Activated T-helper 1 cell treated with Interleukin-2 at 50 U/mL for 16 hours (primary cell): ENCODE measurements at regions not wholly inside any gene's neighbourhood (a gene's known extent, or its start where the extent isn't known, plus 50 kb on each side); places are given as distances from the start of the nearest gene placed in this dataset.

ENCODE experiments used
- DNase-seq: peaks from one replicate; pipeline ENCODE4 v3.0.0-alpha.2; 2020; ENCODE audit warnings: low read depth

GRCh38 chr14:105844047-105844630 lies 317.8 kb downstream of the TMEM121 start:
- DNase-seq, result no peak

GRCh38 chr14:105844810-105845724 lies 318.7 kb downstream of the TMEM121 start:
- DNase-seq, result no peak

GRCh38 chr14:105845725-105846309 lies 319.4 kb downstream of the TMEM121 start:
- DNase-seq, result no peak

- DNase-seq, result no peak
Measured at GRCh38 chr14:105846312-105846711, 319.9 kb downstream of the TMEM121 start.

- DNase-seq, result no peak
Measured at GRCh38 chr14:105847400-105847799, 321.0 kb downstream of the TMEM121 start.

- no peak for DNase-seq
Measured at GRCh38 chr14:105848570-105848969, 322.2 kb downstream of the TMEM121 start.

GRCh38 chr14:105849933-105850626 lies 323.7 kb downstream of the TMEM121 start:
- DNase-seq, result no peak

GRCh38 chr14:105850853-105851581 lies 324.6 kb downstream of the TMEM121 start:
- no peak for DNase-seq

GRCh38 chr14:105851716-105852377 lies 325.5 kb downstream of the TMEM121 start:
- DNase-seq, result no peak

GRCh38 chr14:105852378-105853088 lies 326.1 kb downstream of the TMEM121 start:
- no peak for DNase-seq

GRCh38 chr14:105853089-105853906 lies 326.9 kb downstream of the TMEM121 start:
- DNase-seq, result no peak

GRCh38 chr14:105853907-105854599 lies 327.7 kb downstream of the TMEM121 start:
- DNase-seq, result no peak

- DNase-seq, result no peak
Measured at GRCh38 chr14:105854600-105855245, 328.3 kb downstream of the TMEM121 start.

GRCh38 chr14:105855246-105855892 lies 329.0 kb downstream of the TMEM121 start:
- DNase-seq, result no peak

GRCh38 chr14:105855893-105856675 lies 329.7 kb downstream of the TMEM121 start:
- DNase-seq, result no peak

GRCh38 chr14:105856676-105857219 lies 330.4 kb downstream of the TMEM121 start:
- DNase-seq, result no peak
